GM23338 (cell line): ENCODE measurements at regions not wholly inside any gene's neighbourhood (a gene's known extent, or its start where the extent isn't known, plus 50 kb on each side); places are given as distances from the start of the nearest gene placed in this dataset.

ENCODE experiments used
- ATAC-seq: fragments of 200-7000 bp; cut with Tn5 transposase; 3 replicates; pipeline ENCODE4 v1.9.1; 2020
- DNase-seq: peaks from one replicate; pipeline ENCODE4 v3.0.0-alpha.2; 2015; ENCODE audit warnings: low spot score
- H2AFZ ChIP-seq: fragments of 200-600 bp; sonication (generic); 2 replicates; pipeline ENCODE4 v1.8.0; 2016; ENCODE audit warnings: antibody characterized with exemption, mild to moderate bottlenecking, moderate library complexity
- H3F3A ChIP-seq: fragments of 200-600 bp; sonication (generic); replicated peaks from 2 replicates; pipeline ENCODE4 v1.8.0; 2017; ENCODE audit warnings: antibody characterized with exemption, mixed run types, low read depth
- H3K27ac ChIP-seq: fragments of 200-600 bp; sonication (generic); 2 replicates; pipeline ENCODE4 v1.6.1; 2016; ENCODE audit warnings: low read depth
- H3K27me3 ChIP-seq: fragments of 200-600 bp; sonication (generic); 2 replicates; pipeline ENCODE4 v1.8.0; 2016; ENCODE audit warnings: mild to moderate bottlenecking, mixed run types, moderate library complexity; ENCODE audit not compliant: insufficient read depth
- H3K36me3 ChIP-seq: fragments of 200-600 bp; sonication (generic); 2 replicates; pipeline ENCODE4 v1.8.0; 2016; ENCODE audit warnings: mild to moderate bottlenecking; ENCODE audit not compliant: insufficient read depth
- H3K4me1 ChIP-seq: fragments of 200-600 bp; sonication (generic); 2 replicates; pipeline ENCODE4 v1.8.0; 2016; ENCODE audit warnings: mild to moderate bottlenecking, moderate library complexity; ENCODE audit not compliant: insufficient read depth
- H3K4me2 ChIP-seq: fragments of 200-600 bp; sonication (generic); 2 replicates; pipeline ENCODE4 v1.7.1; 2017; ENCODE audit warnings: mixed run types
- H3K4me3 ChIP-seq: fragments of 200-600 bp; sonication (generic); 2 replicates; pipeline ENCODE4 v1.6.1; 2016; ENCODE audit warnings: mixed run types
- H3K79me2 ChIP-seq: fragments of 200-600 bp; sonication (generic); replicated peaks from 2 replicates; pipeline ENCODE4 v1.8.0; 2017; ENCODE audit warnings: mild to moderate bottlenecking; ENCODE audit not compliant: insufficient read depth
- H3K9me2 ChIP-seq: fragments of 200-600 bp; sonication (generic); 2 replicates; pipeline ENCODE4 v1.8.0; 2017; ENCODE audit not compliant: insufficient read depth
- H4K20me1 ChIP-seq: fragments of 200-600 bp; sonication (generic); replicated peaks from 2 replicates; pipeline ENCODE4 v1.8.0; 2017; ENCODE audit warnings: mild to moderate bottlenecking; ENCODE audit not compliant: insufficient read depth
- H3K27ac Mint-ChIP-seq: 2 replicates; pipeline ENCODE4 v1.8.0; 2020; ENCODE audit warnings: inconsistent platforms, mild to moderate bottlenecking, moderate library complexity, mixed read lengths
- H3K27me3 Mint-ChIP-seq: 3 replicates; pipeline ENCODE4 v1.8.0; 2022; ENCODE audit warnings: low read depth, mild to moderate bottlenecking, moderate library complexity, mixed read lengths, inconsistent platforms; ENCODE audit not compliant: insufficient read depth, poor library complexity
- H3K36me3 Mint-ChIP-seq: 3 replicates; pipeline ENCODE4 v1.8.0; 2021; ENCODE audit warnings: low read depth, mild to moderate bottlenecking, inconsistent platforms, moderate library complexity, mixed read lengths
- H3K4me1 Mint-ChIP-seq: 3 replicates; pipeline ENCODE4 v1.8.0; 2020; ENCODE audit warnings: mild to moderate bottlenecking, inconsistent platforms, mixed read lengths
- H3K4me3 Mint-ChIP-seq: 3 replicates; pipeline ENCODE4 v1.8.0; 2021; ENCODE audit warnings: moderate library complexity, mild to moderate bottlenecking, inconsistent platforms, mixed read lengths
- H3K9me3 Mint-ChIP-seq: 3 replicates; pipeline ENCODE4 v1.8.0; 2020; ENCODE audit warnings: moderate library complexity, mild to moderate bottlenecking, inconsistent platforms, mixed read lengths
- CREB1 ChIP-seq: fragments of 250-450 bp; sonication (Bioruptor Pico); IDR thresholded peaks from 2 replicates; pipeline ENCODE4 v1.5.0; 2020; ENCODE audit warnings: low read depth, mild to moderate bottlenecking, moderate library complexity
- EZH2 ChIP-seq: fragments of 200-600 bp; sonication (generic); IDR thresholded peaks from one replicate; pipeline ENCODE4 v1.8.0; 2017; ENCODE audit warnings: antibody characterized with exemption, mild to moderate bottlenecking, low read depth; ENCODE audit not compliant: unreplicated experiment
- EZH2phosphoT487 ChIP-seq: fragments of 200-600 bp; sonication (generic); IDR thresholded peaks from one replicate; pipeline ENCODE4 v1.8.1; 2018; ENCODE audit warnings: antibody characterized with exemption; ENCODE audit not compliant: unreplicated experiment
- JUNB ChIP-seq: IDR thresholded peaks from one replicate; pipeline ENCODE4 v1.6.1; 2016; ENCODE audit warnings: antibody characterized with exemption; ENCODE audit not compliant: unreplicated experiment
- POLR2AphosphoS5 ChIP-seq: IDR thresholded peaks from 2 replicates; pipeline ENCODE4 v1.6.1; 2016; ENCODE audit warnings: antibody characterized with exemption, low read depth
- STAT1 ChIP-seq: IDR thresholded peaks from one replicate; pipeline ENCODE4 v1.6.1; 2016; ENCODE audit warnings: antibody characterized with exemption; ENCODE audit not compliant: unreplicated experiment
- ZNF114 ChIP-seq: fragments of 250-450 bp; sonication (Bioruptor Pico); IDR thresholded peaks from 2 replicates; pipeline ENCODE4 v1.5.0; 2020; ENCODE audit warnings: mild to moderate bottlenecking, moderate library complexity
- ZNF331 ChIP-seq: fragments of 250-450 bp; sonication (Bioruptor Pico); IDR thresholded peaks from 2 replicates; pipeline ENCODE4 v1.5.0; 2020; ENCODE audit warnings: low read depth, mild to moderate bottlenecking, moderate library complexity
- TF ChIP-seq, protein P1 (sequence below): IDR thresholded peaks from one replicate; pipeline ENCODE4 v1.6.1; 2018; ENCODE audit warnings: antibody characterized with exemption; ENCODE audit not compliant: unreplicated experiment
- TF ChIP-seq, protein P2 (sequence below): fragments of 250-450 bp; sonication (Bioruptor Pico); IDR thresholded peaks from 2 replicates; pipeline ENCODE4 v1.5.0; 2020; ENCODE audit warnings: mild to moderate bottlenecking, moderate library complexity

DNA sequence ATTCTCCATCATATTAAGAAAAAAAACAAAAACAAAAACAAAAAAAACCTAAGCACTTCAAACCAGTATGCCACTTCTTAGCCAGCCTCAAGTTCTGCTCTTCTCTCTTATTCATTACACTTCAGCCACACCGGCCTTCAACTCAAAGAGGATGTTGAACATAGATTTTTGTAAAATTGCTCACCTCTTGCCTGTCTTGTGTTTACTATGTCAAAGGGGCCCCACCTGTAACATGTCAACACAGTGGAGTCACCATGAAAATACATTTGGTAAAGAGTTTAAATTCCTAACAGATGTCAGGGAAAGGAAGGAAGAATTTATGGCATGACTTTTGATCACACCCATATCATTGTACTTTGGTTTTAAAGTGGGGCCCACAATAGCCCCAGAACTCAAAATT is 121.1 kb upstream of the GHR start (continued):
- TF ChIP-seq EZH2phosphoT487 (no peak), ZNF114 (CRISPR knock-in tag) (no peak)

DNA sequence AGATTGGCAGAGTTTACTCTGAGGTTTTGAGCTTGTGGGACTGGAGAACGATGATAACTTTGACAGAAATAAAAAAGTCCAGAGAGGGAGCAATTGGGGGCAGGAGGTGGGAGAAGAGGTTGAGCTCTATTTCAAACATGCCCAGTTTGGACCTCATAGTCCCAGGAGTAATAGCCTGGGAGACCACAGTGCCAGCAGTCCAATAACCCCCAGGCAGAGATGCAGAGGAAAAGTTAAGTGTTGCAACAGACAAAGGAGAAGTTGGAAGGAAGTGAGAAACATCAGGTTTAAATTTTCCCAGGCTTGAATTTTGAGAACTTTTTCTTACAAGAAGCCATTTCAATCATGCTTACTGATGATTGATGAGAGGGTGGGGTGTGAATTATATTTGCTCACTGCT is 117.0 kb upstream of the GHR start:
- DNase-seq: no peak
- no peak for ATAC-seq
- Mint-ChIP-seq H3K4me1 (no peaks in the 10 kb centered on the region), H3K27me3 (peaks cover 2% of the 10 kb centered on the region), H3K27ac (no peak overlapping the region), H3K9me3 (peaks cover 37% of the 10 kb centered on the region), H3K36me3 (peaks cover 3% of the 10 kb centered on the region; the same call in 2 of the 3 replicates), H3K4me3 (no peak overlapping the region)
- no peaks in the 10 kb centered on the region for H4K20me1 ChIP-seq
- H3F3A ChIP-seq: no peaks in the 10 kb centered on the region
- no peak overlapping the region for H3K4me3 ChIP-seq
- H3K27ac ChIP-seq: no peak overlapping the region
- TF ChIP-seq ZNF114 (CRISPR knock-in tag): no peak
- no peak for TF ChIP-seq EZH2
- no peak for TF ChIP-seq JUNB
- no peak for TF ChIP-seq STAT1
- no peak for TF ChIP-seq EZH2phosphoT487
- no peak for TF ChIP-seq POLR2AphosphoS5
- H3K36me3 ChIP-seq: no peaks in the 10 kb centered on the region
- H3K27me3 ChIP-seq: no peaks in the 10 kb centered on the region
- no peaks in the 10 kb centered on the region for H3K79me2 ChIP-seq
- H3K4me2 ChIP-seq: no peak overlapping the region
- H2AFZ ChIP-seq: peak overlapping the region; percentile 47; the same call in 1 of the 2 replicates
- no peaks in the 10 kb centered on the region for H3K4me1 ChIP-seq
- 0 out of 2 replicates have a peak, but pooled peaks cover 11% of the 10 kb centered on the region for H3K9me2 ChIP-seq

DNA sequence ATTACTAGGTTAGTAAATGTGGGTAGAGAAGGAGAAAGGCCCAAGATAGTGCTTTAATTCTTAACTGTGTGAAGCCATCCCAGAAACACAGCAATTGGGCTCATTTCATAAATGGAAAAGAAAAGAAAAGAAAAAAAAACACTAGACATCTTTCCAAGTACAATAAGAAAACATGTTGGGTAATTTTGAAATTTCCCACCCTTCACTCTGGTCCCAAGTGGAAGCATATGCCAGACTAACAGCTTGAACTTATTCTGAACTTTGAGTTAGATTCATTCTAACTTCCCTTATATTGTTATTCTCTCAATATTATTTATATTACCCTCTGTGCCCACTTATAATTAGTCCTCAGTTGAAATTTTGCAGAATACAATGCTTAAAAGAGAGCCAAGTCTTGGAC is 113.4 kb upstream of the GHR start:
- peaks cover 2% of the 10 kb centered on the region for H3K27me3 Mint-ChIP-seq
- H3K36me3 Mint-ChIP-seq: no peaks in the 10 kb centered on the region; the same call in 2 of the 3 replicates
- TF ChIP-seq ZNF331 (CRISPR knock-in tag): no peak
- no peak for TF ChIP-seq JUNB
- TF ChIP-seq CREB1 (CRISPR knock-in tag): no peak
- TF ChIP-seq, protein P1, sequence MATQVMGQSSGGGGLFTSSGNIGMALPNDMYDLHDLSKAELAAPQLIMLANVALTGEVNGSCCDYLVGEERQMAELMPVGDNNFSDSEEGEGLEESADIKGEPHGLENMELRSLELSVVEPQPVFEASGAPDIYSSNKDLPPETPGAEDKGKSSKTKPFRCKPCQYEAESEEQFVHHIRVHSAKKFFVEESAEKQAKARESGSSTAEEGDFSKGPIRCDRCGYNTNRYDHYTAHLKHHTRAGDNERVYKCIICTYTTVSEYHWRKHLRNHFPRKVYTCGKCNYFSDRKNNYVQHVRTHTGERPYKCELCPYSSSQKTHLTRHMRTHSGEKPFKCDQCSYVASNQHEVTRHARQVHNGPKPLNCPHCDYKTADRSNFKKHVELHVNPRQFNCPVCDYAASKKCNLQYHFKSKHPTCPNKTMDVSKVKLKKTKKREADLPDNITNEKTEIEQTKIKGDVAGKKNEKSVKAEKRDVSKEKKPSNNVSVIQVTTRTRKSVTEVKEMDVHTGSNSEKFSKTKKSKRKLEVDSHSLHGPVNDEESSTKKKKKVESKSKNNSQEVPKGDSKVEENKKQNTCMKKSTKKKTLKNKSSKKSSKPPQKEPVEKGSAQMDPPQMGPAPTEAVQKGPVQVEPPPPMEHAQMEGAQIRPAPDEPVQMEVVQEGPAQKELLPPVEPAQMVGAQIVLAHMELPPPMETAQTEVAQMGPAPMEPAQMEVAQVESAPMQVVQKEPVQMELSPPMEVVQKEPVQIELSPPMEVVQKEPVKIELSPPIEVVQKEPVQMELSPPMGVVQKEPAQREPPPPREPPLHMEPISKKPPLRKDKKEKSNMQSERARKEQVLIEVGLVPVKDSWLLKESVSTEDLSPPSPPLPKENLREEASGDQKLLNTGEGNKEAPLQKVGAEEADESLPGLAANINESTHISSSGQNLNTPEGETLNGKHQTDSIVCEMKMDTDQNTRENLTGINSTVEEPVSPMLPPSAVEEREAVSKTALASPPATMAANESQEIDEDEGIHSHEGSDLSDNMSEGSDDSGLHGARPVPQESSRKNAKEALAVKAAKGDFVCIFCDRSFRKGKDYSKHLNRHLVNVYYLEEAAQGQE: no peak
- TF ChIP-seq, protein P2, sequence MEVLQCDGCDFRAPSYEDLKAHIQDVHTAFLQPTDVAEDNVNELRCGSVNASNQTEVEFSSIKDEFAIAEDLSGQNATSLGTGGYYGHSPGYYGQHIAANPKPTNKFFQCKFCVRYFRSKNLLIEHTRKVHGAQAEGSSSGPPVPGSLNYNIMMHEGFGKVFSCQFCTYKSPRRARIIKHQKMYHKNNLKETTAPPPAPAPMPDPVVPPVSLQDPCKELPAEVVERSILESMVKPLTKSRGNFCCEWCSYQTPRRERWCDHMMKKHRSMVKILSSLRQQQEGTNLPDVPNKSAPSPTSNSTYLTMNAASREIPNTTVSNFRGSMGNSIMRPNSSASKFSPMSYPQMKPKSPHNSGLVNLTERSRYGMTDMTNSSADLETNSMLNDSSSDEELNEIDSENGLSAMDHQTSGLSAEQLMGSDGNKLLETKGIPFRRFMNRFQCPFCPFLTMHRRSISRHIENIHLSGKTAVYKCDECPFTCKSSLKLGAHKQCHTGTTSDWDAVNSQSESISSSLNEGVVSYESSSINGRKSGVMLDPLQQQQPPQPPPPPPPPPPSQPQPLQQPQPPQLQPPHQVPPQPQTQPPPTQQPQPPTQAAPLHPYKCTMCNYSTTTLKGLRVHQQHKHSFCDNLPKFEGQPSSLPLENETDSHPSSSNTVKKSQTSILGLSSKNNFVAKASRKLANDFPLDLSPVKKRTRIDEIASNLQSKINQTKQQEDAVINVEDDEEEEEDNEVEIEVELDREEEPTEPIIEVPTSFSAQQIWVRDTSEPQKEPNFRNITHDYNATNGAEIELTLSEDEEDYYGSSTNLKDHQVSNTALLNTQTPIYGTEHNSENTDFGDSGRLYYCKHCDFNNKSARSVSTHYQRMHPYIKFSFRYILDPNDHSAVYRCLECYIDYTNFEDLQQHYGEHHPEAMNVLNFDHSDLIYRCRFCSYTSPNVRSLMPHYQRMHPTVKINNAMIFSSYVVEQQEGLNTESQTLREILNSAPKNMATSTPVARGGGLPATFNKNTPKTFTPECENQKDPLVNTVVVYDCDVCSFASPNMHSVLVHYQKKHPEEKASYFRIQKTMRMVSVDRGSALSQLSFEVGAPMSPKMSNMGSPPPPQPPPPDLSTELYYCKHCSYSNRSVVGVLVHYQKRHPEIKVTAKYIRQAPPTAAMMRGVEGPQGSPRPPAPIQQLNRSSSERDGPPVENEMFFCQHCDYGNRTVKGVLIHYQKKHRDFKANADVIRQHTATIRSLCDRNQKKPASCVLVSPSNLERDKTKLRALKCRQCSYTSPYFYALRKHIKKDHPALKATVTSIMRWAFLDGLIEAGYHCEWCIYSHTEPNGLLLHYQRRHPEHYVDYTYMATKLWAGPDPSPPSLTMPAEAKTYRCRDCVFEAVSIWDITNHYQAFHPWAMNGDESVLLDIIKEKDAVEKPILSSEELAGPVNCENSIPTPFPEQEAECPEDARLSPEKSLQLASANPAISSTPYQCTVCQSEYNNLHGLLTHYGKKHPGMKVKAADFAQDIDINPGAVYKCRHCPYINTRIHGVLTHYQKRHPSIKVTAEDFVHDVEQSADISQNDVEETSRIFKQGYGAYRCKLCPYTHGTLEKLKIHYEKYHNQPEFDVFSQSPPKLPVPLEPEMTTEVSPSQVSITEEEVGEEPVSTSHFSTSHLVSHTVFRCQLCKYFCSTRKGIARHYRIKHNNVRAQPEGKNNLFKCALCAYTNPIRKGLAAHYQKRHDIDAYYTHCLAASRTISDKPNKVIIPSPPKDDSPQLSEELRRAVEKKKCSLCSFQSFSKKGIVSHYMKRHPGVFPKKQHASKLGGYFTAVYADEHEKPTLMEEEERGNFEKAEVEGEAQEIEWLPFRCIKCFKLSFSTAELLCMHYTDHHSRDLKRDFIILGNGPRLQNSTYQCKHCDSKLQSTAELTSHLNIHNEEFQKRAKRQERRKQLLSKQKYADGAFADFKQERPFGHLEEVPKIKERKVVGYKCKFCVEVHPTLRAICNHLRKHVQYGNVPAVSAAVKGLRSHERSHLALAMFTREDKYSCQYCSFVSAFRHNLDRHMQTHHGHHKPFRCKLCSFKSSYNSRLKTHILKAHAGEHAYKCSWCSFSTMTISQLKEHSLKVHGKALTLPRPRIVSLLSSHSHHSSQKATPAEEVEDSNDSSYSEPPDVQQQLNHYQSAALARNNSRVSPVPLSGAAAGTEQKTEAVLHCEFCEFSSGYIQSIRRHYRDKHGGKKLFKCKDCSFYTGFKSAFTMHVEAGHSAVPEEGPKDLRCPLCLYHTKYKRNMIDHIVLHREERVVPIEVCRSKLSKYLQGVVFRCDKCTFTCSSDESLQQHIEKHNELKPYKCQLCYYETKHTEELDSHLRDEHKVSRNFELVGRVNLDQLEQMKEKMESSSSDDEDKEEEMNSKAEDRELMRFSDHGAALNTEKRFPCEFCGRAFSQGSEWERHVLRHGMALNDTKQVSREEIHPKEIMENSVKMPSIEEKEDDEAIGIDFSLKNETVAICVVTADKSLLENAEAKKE (CRISPR knock-in tag): no peak

More for the DNA sequence above, 113.4 kb upstream of the GHR start:
- Histone ChIP-seq H2AFZ (no peak overlapping the region), H3K36me3 (no peaks in the 10 kb centered on the region), H3K4me2 (no peak overlapping the region), H3K4me3 (no peak overlapping the region), H3F3A (no peaks in the 10 kb centered on the region), H3K4me1 (no peaks in the 10 kb centered on the region), H3K27me3 (no peaks in the 10 kb centered on the region), H3K9me2 (peaks cover 7% of the 10 kb centered on the region; the same call in 1 of the 2 replicates), H3K27ac (no peak overlapping the region), H3K79me2 (no peaks in the 10 kb centered on the region), H4K20me1 (no peaks in the 10 kb centered on the region)
- ATAC-seq: no peak
- no peak overlapping the region for H3K4me3 Mint-ChIP-seq
- peaks cover 3% of the 10 kb centered on the region; the same call in 1 of the 3 replicates for H3K4me1 Mint-ChIP-seq
- H3K9me3 Mint-ChIP-seq: peaks cover 24% of the 10 kb centered on the region
- DNase-seq: no peak
- no peak overlapping the region for H3K27ac Mint-ChIP-seq
